GM18867 (cell line): ENCODE measurements at regions not wholly inside any gene's neighbourhood (a gene's known extent, or its start where the extent isn't known, plus 50 kb on each side); places are given as distances from the start of the nearest gene placed in this dataset.

Experiments used
- ATAC-seq: cut with Tn5 transposase; IDR thresholded peaks from one replicate; pipeline ENCODE4 v1.9.1; 2021; ENCODE audit warnings: mild to moderate bottlenecking, moderate library complexity; ENCODE audit not compliant: unreplicated experiment

DNA sequence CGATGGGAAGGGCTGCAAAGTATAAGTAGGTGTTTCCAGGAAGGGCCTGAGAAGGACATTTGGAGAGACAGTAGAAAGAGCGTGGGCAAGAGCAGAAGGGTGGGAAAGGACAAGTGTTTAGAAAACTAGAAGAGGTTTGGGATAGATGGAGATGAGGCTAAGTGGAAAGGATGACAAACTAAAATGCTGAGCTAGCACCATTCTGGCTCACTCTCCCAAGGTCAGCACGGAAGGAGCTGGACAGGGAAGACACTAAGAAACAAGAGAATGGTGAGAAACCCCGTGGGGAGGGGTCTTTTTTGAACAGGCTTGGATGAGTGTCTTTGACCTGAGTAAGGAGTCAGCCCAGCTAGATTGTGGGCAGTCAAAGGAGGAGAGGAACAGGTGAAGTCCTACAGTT lies 286.0 kb downstream of the CDK5RAP2 start:
- ATAC-seq: no peak

DNA sequence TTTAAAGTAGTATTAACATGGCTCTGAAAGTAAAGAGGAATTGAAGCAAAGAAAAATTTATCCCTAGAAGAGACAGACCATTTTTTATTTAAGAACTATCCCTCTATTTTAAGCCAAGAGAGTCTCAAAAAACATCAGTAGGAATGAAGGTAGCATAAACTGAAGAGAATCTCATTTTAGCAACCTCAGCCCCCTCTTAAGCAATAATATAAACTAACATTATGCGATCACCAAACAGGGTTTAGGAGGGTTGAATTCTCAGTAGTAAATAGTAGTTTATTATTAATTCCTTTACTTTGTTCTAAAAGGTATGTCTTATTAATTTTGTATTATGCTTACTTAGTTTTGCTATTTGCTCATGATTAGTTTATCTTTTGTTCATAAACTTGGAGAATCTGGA lies 287.4 kb downstream of the CDK5RAP2 start:
- ATAC-seq: no peak

DNA sequence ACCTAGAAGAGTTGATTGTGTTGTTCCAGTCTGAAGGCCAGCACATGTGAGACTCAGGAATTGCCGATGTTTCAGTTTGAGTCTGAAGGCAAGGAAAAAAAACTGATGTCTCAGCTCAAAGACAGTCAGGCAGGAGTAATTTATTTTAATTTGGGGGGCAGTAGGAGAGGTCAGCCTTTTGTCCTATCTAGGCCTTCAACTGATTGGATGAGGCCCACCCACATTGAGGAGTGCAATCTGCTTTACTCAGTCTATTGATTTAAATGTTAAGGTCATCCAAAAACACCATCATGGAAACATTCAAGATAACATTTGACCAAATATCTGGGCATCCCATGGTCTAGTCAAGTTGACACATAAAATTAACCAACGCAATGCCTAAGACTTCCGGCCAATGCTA lies 288.9 kb downstream of the CDK5RAP2 start:
- no peak for ATAC-seq

DNA sequence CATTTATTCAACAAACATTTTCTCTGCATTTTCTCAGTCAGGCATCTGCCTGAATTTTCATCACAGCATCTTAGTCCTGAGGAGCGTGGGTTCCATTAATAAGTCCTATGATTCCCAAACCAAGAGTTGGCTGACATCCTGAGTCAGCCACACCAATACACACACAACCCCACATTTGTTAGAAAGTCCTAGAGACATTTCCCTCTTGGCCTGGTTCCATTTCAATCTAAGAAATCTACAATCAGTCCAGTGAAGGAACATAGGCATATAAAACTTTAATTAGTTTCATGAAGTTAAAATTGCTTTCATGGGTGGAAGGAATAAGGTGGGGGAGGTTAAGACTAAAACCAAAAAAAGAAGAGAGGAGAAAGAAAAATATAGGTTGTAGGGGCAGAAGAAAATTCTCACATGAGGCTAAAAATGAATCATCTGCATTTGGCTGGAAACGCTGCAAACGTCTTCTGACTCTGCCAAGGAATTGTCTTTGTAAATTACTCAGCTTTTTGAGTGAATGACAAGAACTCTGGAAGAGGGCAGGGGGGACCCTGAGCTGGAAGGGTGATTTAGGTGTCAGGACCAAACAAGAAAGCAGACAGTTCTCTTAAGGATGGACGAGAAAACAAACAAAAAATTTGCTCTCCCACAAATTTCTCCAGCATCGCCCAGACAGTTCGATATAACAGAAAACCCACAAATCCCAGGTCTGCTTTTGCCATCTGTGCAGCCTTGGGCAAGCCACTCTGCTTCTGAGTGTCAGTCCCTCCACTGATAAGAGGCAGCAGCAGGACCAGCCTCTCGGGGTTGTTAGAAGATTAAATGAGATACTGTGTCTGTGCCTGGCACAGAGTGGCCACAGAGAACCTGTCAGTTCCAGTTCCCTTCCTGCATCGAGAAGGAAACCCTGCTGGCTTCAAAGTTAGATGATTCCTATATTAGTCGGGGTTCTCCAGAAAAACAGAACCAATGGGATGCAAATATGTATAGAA lies 289.7 kb downstream of the CDK5RAP2 start:
- no peak for ATAC-seq

DNA sequence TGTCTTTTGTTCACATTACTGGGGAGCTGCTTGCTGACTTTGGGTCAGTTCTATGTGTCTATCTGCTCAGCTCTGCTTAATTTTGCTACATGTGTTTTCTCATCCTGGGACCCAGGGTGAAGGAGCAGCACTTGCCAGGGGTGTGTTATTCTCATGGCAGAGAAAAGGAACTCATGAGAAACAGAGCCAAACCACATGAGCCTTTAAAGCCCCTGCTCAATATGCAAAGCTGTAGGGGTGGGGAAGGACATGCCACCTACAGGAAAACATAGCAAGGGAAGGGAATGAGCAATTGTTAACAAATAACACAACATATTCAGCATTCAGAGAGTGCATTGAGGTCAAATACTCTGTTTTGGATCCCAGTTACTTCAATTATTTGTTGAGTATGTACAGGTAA lies 290.9 kb downstream of the CDK5RAP2 start:
- ATAC-seq: no peak

DNA sequence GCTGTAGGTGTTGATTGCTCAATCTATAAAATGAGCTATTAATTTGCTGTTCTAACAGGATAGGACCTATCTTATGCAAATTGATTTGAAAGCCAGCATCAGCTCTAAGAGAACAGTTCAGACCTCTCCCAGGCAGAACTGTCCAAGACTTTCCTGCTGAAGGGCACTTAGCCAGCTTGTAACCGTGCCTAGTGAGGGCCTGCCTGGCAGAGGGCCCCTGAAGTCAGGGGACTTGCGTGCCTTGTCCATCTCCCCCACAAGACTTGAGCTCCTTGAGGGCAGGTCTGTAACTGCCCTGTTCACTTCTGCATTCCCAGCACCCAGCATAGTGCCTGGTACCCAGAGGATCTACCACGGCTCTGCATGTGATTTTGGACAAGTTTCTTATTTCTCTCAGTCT lies 293.4 kb downstream of the CDK5RAP2 start:
- ATAC-seq: no peak

DNA sequence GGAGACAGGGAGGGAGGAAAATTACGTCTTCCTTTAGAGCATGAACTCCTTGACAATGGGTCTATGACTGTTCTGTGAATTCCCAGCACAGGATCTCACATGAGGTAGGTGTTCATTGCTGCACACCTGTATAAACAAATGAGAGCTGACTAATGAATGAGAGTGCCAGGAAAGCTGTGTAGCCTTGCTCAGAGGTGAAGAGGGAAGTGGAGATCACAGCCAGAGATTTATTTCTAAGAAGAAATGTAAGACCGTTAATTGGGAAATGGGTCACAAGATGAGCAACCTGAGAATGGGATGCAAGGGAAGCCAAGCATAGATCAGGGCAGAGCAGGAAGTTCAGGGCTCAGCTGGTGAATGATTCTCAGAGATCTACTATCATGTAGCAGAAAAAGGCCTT lies 295.1 kb downstream of the CDK5RAP2 start:
- ATAC-seq: no peak

DNA sequence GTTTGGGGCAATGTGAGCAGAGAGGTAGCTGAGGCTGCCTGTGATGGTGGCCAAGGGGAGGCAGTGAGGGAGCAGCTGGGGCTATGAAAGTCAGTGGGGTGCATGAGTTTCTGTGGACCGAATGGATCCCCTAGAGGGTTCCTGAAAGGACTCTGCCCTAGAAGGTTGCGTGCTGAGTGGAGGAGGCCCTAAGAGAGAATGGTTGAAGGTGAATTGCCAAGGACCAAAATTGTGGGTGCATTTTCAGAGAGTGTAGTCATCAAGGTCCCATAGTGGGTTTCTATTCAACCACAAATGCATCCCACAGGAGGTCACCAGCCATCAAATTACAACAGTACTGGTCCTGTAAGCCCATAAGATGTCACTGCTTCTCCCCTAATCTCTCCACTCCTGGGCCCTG lies 298.3 kb downstream of the CDK5RAP2 start:
- peak; percentile 52 for ATAC-seq

DNA sequence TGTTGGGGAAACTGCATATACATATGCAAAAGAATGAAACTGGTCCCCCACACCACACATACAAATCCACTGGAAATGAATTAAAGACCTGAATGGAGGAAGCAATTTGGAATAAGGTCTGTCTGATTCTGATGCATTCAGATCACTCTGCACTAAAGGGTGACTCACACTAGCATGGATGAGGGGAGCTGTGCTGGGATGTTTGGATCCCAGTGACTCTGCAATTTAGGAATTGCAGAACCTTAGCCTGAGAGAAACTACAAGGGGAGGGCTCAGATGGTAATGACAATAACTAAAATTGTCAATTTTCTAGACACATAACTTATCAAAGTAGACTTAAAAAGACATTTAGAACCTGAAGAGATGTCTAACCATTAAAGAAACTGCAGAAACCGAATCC lies 312.0 kb downstream of the CDK5RAP2 start:
- no peak for ATAC-seq

DNA sequence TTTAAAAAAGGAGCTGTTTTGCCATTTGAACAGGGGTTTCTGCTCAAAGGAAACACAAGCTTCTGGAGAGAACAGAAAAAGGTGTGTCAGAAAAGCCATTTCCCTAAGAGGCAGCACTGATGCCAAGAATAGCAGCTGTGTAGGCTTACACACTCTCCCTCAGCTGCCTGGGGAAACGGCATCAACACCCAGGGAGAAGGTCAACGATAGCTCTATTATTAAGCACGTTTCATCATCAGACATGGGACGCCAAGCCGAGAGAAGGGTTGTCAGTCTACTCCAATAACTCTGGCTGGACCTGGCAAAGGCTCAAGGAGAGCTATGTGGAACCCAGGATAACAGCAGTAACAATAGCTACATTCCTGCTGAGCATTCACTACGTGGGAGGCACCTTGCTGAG lies 314.2 kb downstream of the CDK5RAP2 start:
- ATAC-seq: no peak

DNA sequence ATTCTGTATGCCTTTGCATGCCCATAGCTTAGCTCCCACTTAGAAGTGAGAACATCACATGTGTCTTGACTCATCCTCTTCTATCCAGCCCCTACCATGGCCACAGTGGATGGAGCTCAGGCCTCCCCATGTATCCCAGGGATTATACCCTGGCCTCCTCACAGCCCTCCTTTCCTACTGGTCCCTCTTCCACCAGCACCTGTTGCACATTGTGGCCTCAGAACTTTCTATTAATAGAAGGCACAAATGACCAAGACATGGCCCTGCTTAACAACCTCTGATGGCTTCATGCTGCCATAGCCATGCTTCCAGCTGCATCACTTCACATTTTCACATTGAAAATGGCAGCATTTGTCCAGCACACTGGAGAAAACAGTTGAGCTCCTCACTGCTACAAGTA lies 315.4 kb downstream of the CDK5RAP2 start:
- no peak for ATAC-seq

DNA sequence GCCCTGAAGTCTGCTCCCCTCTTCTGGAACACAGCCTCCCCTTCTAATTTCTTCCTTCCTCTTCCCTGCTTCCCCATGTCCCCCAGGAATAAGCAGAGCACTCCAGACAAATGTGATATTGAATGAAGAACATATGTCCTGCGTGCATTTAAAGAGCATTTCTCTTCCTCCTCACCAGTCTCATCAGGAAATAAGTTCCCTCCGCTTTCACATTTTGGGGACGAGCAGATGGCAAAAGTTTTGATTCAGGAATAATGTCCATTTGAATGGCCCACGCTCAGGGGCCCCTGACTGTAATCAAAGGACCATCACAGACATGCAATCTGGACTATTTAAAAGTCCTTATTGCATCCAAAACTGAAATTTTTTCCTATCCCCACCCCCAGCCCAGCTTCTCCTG lies 316.1 kb downstream of the CDK5RAP2 start:
- ATAC-seq: no peak

DNA sequence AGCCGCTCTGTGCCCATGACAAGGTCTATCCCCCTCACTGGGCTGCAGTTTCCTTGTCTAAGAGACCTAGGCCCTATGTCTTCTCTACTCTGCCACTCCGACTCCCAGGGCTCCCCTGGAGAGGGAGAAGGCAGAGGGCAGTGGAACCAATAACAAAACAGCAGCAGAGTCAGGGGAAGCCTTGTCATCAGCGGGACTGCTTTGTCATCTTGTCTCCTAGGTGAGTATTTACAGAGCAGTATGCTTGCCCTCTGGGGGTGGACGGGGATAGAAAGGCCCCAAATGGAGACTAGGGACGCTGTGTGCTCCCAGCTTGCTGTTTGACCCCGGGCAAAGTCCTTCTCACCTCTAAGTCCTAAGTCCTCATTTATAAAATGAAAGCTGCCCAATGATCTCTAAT lies 318.5 kb downstream of the CDK5RAP2 start:
- ATAC-seq: no peak

DNA sequence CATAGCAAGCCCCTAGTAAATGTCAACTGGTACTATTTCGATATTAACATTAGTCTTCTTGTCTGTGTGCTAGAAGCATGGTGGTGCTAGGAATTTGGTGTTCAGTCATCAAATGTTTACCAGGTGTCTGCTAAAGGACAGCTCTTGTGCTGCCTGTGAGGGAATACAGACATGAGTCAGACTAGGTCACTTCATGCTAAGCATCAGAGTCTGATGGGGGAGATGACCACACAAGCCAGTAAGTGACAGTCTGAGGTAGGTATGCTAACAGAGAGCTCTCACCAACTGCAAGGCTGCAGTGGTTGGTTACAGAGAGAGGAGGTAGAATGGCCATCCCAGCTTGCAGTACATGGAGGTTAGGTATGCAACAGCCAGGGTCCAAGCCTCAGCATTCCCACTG lies 320.9 kb downstream of the CDK5RAP2 start:
- no peak for ATAC-seq

DNA sequence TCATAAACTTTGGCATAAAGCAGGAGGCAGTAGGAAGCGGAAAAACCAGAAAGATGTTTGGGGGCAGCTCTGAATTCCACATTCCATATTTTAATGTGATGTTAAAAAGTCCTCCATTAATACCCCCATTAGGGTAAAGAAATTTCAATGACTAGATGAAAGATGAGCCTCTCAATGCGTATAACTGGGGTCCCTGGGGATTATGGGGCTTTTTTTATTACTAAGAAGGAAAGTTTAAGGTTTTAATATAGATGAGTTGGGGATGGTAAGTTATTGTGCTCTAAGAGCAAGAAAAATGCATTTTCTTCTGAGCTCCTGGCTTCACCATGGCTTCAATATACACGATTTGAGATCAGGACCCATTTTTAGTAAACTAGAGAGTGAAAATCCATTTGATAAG lies 321.9 kb downstream of the CDK5RAP2 start:
- ATAC-seq: no peak

DNA sequence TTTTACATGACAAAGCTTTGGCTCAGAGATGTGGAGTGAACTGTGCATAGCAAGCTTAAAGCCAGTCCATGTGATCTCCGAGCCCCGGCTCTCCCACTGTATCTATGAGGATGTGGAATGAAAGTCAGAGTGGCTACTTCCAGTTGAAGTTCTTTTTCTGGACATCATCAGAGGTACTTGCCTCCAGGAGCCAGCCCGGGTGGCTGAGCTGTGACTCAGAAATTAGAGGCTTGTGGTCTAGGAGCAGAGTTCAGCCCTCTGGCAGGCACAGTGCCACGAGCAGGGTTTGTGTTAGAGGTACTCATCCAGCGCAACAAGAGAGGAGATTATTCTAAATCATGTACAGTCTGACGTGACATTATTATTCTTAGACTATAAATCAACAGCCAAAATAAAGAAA lies 322.5 kb downstream of the CDK5RAP2 start:
- no peak for ATAC-seq

DNA sequence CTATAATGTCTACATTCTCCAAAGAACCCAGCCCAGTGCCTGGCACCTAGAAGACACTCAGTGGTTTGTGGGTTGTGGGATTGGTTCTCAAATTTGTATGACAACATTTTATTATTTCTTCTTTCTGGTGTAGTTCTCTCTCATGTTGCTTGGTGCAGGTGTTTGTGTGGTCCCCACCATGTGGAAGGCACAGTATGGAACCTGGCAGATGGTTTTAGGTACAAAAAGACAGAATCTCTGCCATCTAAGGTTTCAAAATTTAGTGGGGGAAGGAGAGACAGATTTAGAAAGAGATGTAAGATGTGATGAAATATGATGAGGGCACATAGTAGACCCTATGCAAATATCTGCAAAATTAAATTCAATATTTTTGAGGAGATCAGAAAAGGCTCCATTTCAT lies 323.8 kb downstream of the CDK5RAP2 start:
- no peak for ATAC-seq

DNA sequence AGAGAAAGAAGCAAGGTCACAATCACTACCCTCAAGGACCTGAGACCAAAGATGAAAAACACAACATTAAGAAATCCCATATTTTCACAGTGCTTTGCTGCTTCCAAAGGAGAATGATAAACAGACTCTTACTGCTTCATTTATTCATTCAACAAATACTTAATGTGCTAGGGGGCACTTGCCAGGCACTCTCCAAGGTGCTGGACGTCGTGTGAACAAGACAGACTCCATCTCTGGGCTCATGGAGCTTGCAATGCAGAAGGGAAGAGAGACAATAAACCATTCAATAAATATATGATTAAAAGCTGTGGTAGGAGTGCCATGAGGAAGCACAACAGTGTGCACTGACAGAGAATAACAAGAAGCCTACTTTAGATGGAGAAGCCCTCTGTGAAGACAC lies 327.7 kb downstream of the CDK5RAP2 start:
- no peak for ATAC-seq

DNA sequence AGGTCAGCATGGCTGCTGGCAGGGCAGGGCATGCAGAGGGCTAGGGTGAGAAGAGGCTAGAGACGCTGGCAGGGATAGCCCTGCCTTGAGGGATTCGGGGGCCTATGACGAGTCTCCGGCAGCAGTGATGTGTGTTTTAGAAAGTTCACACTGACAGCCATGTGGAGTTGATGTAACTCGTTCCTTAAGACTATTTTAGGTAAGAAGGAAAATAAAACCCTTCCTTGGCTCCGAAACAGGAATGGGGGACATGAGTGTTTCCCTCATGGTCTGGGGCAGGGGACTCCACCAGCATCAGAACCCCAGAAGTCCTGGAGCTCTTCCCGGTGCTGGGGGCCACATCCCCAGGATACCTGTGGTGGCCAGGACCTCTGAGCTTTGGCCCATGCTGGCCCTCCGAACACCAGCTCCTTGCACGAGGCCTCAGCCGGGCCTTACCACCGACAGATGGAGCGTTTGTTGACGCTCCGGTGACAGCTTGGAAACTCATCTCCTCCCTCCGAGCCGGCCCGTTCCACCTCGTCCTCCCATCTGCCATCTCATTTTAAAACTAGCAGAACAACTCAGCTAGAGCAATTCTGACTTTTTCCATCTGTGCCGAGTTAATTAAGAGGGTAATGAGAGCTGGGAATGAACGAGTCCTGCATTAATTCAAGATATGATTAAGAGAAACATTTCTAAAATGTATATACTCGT lies 337.7 kb downstream of the CDK5RAP2 start:
- ATAC-seq: no peak

DNA sequence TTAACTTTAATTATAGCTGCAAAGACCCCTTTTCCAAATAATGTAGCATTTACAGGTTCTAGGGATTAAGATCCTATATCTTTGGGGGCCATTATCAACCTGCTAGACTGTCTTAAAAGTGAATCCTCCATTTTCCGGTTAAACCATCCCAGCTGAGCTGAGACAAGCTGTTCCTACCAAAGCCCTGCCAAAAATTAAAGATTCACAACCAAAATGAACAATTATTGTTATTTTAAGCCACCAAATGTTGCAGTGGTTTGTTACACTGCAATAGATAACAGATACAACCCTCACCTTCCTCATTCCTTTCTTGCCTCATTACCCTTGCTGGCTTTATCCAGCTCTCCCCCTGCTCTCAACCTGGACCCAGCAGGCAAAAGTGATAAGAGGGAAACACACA lies 343.4 kb downstream of the CDK5RAP2 start:
- no peak for ATAC-seq

DNA sequence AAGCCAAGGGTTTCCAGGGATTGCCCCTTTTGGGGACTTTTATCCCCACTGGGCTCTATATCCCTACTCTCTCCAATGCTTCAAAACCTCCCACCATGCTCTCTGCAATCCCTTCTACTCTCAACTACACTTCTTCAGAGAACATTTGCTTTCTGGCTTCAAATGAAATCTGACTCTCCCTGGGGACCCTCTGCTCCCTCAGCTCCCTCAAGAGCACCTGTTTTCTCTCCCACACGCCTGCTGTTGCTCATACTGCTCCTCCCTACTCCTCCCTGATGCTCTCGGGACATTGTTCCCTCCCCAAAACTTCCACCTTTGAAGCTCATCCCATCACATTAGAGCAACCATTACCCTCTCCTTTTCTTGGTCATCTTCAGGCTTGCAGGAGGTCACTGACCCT lies 344.9 kb downstream of the CDK5RAP2 start:
- ATAC-seq: no peak

DNA sequence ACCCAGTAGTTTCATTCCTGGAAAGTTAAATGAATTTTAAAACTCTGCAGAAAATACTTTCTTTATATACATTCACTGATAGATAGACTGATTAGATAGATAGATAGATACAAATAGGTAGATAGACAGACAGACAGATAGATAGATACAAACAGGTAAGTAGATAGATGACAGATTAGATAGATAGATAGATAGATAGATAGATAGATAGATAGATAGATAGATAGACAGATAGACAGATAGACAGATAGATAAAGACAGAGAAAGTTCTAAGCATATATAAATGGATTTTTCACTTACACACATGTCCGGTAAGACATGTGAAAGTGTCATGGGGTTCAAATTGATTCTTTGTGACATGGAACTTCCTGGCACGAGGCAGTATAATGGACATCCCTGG lies 349.7 kb downstream of the CDK5RAP2 start:
- ATAC-seq: no peak
